HL-60 (cell line): ENCODE measurements at regions not wholly inside any gene's neighbourhood (a gene's known extent, or its start where the extent isn't known, plus 50 kb on each side); places are given as distances from the start of the nearest gene placed in this dataset.

Experiments used
- DNase-seq, 2 experiments: peaks; one replicate each; pipeline ENCODE4 v3.0.0-alpha.2; 2010 to 2020; ENCODE audit warnings: low read depth in 1 of 2, low spot score in 1 of 2
- H3K27ac ChIP-seq: fragments of 250-450 bp; sonication (Bioruptor Pico); replicated peaks from 2 replicates; pipeline ENCODE4 v1.5.1; 2020; ENCODE audit warnings: mild to moderate bottlenecking, moderate library complexity
- H3K27me3 ChIP-seq: fragments of 250-450 bp; sonication (Bioruptor Pico); 2 replicates; pipeline ENCODE4 v1.5.1; 2021; ENCODE audit warnings: mild to moderate bottlenecking, moderate library complexity; ENCODE audit not compliant: insufficient read depth, poor library complexity, severe bottlenecking
- H3K4me3 ChIP-seq: replicated peaks from 2 replicates; pipeline ENCODE4 v1.5.1; 2011; ENCODE audit warnings: mild to moderate bottlenecking, control low read depth, low read length; ENCODE audit not compliant: insufficient read depth
- GABPA ChIP-seq: IDR thresholded peaks from 2 replicates; pipeline ENCODE4 v1.6.1; 2012; ENCODE audit warnings: low read depth
- POLR2AphosphoS5 ChIP-seq: IDR thresholded peaks from 2 replicates; pipeline ENCODE4 v1.6.1; 2012; ENCODE audit warnings: low read depth
- SPI1 ChIP-seq: IDR thresholded peaks from 2 replicates; pipeline ENCODE4 v1.6.1; 2012; ENCODE audit warnings: low read depth, mild to moderate bottlenecking, borderline replicate concordance
- TF ChIP-seq, protein P1 (sequence below): IDR thresholded peaks from 2 replicates; pipeline ENCODE4 v1.6.1; 2012; ENCODE audit warnings: low read depth; ENCODE audit not compliant: insufficient replicate concordance
- TF ChIP-seq, protein P2 (sequence below): IDR thresholded peaks from one replicate; pipeline ENCODE4 v1.5.1; 2011; ENCODE audit warnings: low read length, control low read depth, inconsistent platforms; ENCODE audit not compliant: insufficient read depth

DNA sequence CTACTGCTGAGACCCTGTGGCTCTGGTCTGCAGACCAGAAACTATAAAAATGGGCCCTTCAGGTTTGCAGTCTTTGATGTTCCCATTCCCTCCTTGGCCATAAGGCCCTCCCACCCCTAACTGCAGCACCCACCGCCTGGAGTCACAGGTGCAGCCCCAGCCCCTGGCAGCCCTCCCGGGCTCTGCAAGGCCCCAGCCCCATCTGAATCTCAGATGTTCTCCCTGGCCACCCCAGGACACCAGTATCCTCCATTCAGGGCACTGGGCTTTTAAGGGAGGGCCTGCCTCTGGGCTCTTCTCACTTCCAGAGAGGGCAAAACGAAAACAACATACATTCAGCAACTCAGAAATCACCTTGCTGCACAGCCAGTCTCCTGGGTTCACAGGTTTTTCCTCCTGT lies 107.7 kb upstream of the RET start:
- no peak for TF ChIP-seq SPI1
- TF ChIP-seq, protein P1, sequence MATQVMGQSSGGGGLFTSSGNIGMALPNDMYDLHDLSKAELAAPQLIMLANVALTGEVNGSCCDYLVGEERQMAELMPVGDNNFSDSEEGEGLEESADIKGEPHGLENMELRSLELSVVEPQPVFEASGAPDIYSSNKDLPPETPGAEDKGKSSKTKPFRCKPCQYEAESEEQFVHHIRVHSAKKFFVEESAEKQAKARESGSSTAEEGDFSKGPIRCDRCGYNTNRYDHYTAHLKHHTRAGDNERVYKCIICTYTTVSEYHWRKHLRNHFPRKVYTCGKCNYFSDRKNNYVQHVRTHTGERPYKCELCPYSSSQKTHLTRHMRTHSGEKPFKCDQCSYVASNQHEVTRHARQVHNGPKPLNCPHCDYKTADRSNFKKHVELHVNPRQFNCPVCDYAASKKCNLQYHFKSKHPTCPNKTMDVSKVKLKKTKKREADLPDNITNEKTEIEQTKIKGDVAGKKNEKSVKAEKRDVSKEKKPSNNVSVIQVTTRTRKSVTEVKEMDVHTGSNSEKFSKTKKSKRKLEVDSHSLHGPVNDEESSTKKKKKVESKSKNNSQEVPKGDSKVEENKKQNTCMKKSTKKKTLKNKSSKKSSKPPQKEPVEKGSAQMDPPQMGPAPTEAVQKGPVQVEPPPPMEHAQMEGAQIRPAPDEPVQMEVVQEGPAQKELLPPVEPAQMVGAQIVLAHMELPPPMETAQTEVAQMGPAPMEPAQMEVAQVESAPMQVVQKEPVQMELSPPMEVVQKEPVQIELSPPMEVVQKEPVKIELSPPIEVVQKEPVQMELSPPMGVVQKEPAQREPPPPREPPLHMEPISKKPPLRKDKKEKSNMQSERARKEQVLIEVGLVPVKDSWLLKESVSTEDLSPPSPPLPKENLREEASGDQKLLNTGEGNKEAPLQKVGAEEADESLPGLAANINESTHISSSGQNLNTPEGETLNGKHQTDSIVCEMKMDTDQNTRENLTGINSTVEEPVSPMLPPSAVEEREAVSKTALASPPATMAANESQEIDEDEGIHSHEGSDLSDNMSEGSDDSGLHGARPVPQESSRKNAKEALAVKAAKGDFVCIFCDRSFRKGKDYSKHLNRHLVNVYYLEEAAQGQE, result no peak
- no peak for TF ChIP-seq GABPA
- TF ChIP-seq, protein P2, sequence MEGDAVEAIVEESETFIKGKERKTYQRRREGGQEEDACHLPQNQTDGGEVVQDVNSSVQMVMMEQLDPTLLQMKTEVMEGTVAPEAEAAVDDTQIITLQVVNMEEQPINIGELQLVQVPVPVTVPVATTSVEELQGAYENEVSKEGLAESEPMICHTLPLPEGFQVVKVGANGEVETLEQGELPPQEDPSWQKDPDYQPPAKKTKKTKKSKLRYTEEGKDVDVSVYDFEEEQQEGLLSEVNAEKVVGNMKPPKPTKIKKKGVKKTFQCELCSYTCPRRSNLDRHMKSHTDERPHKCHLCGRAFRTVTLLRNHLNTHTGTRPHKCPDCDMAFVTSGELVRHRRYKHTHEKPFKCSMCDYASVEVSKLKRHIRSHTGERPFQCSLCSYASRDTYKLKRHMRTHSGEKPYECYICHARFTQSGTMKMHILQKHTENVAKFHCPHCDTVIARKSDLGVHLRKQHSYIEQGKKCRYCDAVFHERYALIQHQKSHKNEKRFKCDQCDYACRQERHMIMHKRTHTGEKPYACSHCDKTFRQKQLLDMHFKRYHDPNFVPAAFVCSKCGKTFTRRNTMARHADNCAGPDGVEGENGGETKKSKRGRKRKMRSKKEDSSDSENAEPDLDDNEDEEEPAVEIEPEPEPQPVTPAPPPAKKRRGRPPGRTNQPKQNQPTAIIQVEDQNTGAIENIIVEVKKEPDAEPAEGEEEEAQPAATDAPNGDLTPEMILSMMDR, result no peak
- no peak for TF ChIP-seq POLR2AphosphoS5
- no peak for DNase-seq
- Histone ChIP-seq H3K4me3 (no peak overlapping the region), H3K27me3 (no peaks in the 10 kb centered on the region), H3K27ac (no peak overlapping the region)

DNA sequence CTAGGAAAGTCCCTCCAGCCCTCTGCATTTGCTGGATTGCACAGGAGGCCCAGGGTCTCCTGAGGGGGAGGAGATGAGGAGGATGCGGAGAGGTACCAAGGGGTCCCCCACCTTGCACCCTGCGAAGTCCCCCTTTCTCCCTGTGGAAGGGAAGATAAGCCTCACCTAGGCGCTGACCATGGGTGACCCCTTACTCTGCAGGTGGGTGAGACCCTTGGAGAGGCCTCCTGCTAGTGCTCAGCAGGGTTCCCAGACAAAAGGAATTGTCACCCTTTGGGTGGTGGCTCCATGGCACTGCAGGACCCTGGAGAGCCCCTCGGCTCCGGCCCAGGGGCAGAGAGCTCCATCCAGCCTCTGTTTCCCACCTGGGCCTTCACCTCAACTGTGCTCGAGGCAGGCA lies 107.0 kb upstream of the RET start:
- H3K27me3 ChIP-seq, result no peaks in the 10 kb centered on the region
- H3K4me3 ChIP-seq, result no peak overlapping the region
- DNase-seq, result no peak
- no peak for TF ChIP-seq SPI1
- TF ChIP-seq, protein P2, result no peak
- TF ChIP-seq POLR2AphosphoS5, result no peak
- TF ChIP-seq, protein P1, result no peak
- no peak overlapping the region for H3K27ac ChIP-seq

DNA sequence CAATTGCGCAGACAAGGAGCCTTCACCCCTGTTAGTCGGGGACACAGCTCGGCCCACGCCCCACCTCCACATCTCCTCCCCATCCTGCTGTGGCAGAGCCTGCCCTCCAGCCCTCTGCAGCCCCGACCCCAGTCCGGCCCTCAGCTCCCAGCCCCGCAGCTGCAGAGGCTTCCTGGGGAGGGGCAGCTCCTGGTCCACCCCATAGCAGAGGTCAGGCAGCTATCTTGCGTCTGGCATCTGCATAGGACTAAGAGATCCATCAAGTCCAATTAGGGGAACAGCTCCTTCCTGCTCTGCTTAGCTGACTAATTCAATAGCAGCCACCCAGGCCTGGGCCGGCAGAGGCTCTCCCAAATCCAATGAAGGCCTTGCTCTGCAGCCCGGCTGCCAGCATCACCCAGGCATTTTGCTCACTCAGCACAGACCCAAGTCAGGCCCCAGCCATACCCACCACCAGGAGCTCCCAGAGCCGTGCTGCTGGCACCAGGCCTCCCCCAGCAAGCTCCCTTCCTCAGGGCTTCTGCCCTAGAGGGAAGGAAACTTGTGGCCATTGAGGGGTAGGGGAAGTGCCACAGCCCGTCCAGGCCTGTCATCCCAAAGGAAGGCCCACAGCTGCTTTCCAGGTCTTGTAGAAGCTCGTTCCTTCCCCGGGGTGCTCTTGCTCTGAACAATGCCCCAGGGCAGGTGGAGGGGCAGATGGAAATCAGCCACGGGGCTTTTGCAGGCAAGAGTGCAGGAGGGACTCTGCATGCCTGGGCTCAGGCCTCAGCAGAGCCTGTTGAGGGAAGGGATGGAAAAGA lies 106.2 kb upstream of the RET start:
- peak overlapping the region; percentile 97 for H3K27ac ChIP-seq
- peak in 1 of 2 experiments; percentile 67 for DNase-seq
- no peak overlapping the region for H3K4me3 ChIP-seq
- H3K27me3 ChIP-seq, result no peaks in the 10 kb centered on the region
- TF ChIP-seq POLR2AphosphoS5 (0 out of 2 replicates have a peak, but pooled peaks have one; percentile 18), GABPA (no peak), SPI1 (peak; percentile 68; the same call in 1 of the 2 replicates)
- TF ChIP-seq, protein P2, result no peak
- TF ChIP-seq, protein P1, result no peak
